ENCODE measurements at regions not wholly inside any gene's neighbourhood (a gene's known extent, or its start where the extent isn't known, plus 50 kb on each side); places are given as distances from the start of the nearest gene placed in this dataset.

DNA sequence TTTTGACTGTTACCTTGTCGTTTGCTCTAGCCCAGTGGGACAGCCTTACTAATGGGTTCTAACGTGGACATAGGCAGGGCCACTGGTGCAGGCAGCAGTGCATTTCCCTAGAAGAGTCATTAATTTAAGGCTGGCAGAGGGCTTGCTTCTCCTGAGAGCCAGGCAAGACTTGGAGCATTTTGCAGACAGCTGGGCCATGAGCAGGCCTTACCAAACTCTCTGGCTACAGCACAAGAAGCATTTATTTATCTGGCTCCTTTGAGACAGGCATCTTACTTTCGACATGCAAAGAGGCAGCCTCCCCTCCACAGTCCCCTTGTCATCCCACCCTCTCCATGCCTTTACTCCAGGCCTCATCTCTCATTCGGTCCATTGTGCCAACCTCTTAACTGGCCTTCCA lies 139.9 kb downstream of the CSNK2A3 start:
- no TSS peak for BruUV-seq (replicated peaks)
- Histone ChIP-seq H3K36me3 (ENCODE audit: control insufficient read depth in 2 of 2, extremely low read depth in 1 of 2, insufficient read depth in 2 of 2, low read length in 2 of 2) (no peaks in the 10 kb centered on the region), H4K20me1 (replicated peaks; ENCODE audit: control insufficient read depth, extremely low read depth, insufficient read depth, low read length) (no peaks in the 10 kb centered on the region), H3K4me2 (ENCODE audit: insufficient read depth, low read length) (no peak overlapping the region), H2AFZ (ENCODE audit: low read depth, low read length) (no peak overlapping the region), H3K79me2 (ENCODE audit: control insufficient read depth, insufficient read depth, low read length) (no peaks in the 10 kb centered on the region), H3K4me1 (ENCODE audit: control insufficient read depth, extremely low read depth, insufficient read depth, low read length) (no peaks in the 10 kb centered on the region), H3K9me1 (replicated peaks; ENCODE audit: control insufficient read depth, extremely low read depth, insufficient read depth, low read length) (no peaks in the 10 kb centered on the region), H3K9me3 (replicated peaks; ENCODE audit: control insufficient read depth, insufficient read depth, low read length) (no peaks in the 10 kb centered on the region), H3K4me3 (replicated peaks in 1 of 3; ENCODE audit: insufficient read depth in 1 of 3, low read depth in 1 of 3, low read length in 3 of 3) (no peak overlapping the region), H3K27me3 (ENCODE audit: control insufficient read depth in 2 of 2, insufficient read depth in 2 of 2, low read length in 2 of 2) (no peaks in the 10 kb centered on the region), H3K27ac (ENCODE audit: insufficient read depth, low read depth, low read length) (no peak overlapping the region), H3K9ac (replicated peaks; ENCODE audit: extremely low read depth, insufficient read depth, low read length) (no peak overlapping the region)
- ChIA-PET POLR2A (no interaction called here), CTCF (no interaction called here)
- intact Hi-C loops (cut with micrococcal nuclease): no loop called here
- no peak for TF ChIP-seq POLR2AphosphoS5 (IDR thresholded peaks at IDR 0.05; ENCODE audit: insufficient read depth, low read depth, low read length)
- no peak for TF ChIP-seq EZH2 (IDR thresholded peaks at IDR 0.05; ENCODE audit: borderline replicate concordance, low read depth, low read length, severe bottlenecking)
- TF ChIP-seq POLR2A (IDR thresholded peaks at IDR 0.05; ENCODE audit: low read depth, low read length): no peak
- no peak for TF ChIP-seq FOS (IDR thresholded peaks at IDR 0.05; ENCODE audit: borderline replicate concordance, insufficient read depth, low read length)
- TF ChIP-seq GATA2 (IDR thresholded peaks at IDR 0.05; ENCODE audit: insufficient read depth, insufficient read length, low read depth, low read length): no peak
- TF ChIP-seq, protein P1, sequence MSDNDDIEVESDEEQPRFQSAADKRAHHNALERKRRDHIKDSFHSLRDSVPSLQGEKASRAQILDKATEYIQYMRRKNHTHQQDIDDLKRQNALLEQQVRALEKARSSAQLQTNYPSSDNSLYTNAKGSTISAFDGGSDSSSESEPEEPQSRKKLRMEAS (IDR thresholded peaks at IDR 0.05; ENCODE audit: insufficient read depth, insufficient read length): no peak
- no peak for TF ChIP-seq MYC (IDR thresholded peaks at IDR 0.05; ENCODE audit: low read depth, low read length)
- no peak for TF ChIP-seq JUN (IDR thresholded peaks at IDR 0.05; ENCODE audit: borderline replicate concordance, insufficient read depth, insufficient read length, low read depth)
- TF ChIP-seq, protein P2, sequence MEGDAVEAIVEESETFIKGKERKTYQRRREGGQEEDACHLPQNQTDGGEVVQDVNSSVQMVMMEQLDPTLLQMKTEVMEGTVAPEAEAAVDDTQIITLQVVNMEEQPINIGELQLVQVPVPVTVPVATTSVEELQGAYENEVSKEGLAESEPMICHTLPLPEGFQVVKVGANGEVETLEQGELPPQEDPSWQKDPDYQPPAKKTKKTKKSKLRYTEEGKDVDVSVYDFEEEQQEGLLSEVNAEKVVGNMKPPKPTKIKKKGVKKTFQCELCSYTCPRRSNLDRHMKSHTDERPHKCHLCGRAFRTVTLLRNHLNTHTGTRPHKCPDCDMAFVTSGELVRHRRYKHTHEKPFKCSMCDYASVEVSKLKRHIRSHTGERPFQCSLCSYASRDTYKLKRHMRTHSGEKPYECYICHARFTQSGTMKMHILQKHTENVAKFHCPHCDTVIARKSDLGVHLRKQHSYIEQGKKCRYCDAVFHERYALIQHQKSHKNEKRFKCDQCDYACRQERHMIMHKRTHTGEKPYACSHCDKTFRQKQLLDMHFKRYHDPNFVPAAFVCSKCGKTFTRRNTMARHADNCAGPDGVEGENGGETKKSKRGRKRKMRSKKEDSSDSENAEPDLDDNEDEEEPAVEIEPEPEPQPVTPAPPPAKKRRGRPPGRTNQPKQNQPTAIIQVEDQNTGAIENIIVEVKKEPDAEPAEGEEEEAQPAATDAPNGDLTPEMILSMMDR (IDR thresholded peaks at IDR 0.05; ENCODE audit: extremely low read depth in 1 of 2, insufficient read depth in 1 of 2, low read depth in 1 of 2, low read length in 2 of 2): no peak
- no peak for FAIRE-seq
- DNase-seq (ENCODE audit: low read depth, low spot score): no peak
- dilution Hi-C loops (cut with MboI; ENCODE audit: extremely low pct_ligation_motif_present, low sequenced_read_pairs): no loop called here
